Sigmoid colon (tissue), 6 donors: ENCODE measurements at regions not wholly inside any gene's neighbourhood (a gene's known extent, or its start where the extent isn't known, plus 50 kb on each side); places are given as distances from the start of the nearest gene placed in this dataset.
"Not testable (repeated sequence)": the region's sequence is repeated elsewhere in the genome, so short reads cannot be mapped to it uniquely, and the experiment has no call there.

Experiments used
- DNase-seq: peaks from one replicate; pipeline ENCODE4 v3.0.0-alpha.2; 2019
- H3K27ac ChIP-seq, 4 donors: fragments of 200-600 bp; sonication (generic); one replicate each; pipeline ENCODE4 v1.5.1; 2016 to 2019; ENCODE audit warnings: mild to moderate bottlenecking in 1 of 4
- H3K27me3 ChIP-seq, 3 donors: fragments of 200-600 bp; sonication (generic); one replicate each; pipeline ENCODE4 v1.5.1; 2019; ENCODE audit warnings: mild to moderate bottlenecking in 1 of 3
- H3K36me3 ChIP-seq, 4 donors: fragments of 200-600 bp; sonication (generic); one replicate each; pipeline ENCODE4 v1.5.1; 2016 to 2019
- H3K4me1 ChIP-seq, 4 donors: fragments of 200-600 bp; sonication (generic); one replicate each; pipeline ENCODE4 v1.5.1; 2017 to 2019
- H3K4me3 ChIP-seq, 4 donors: fragments of 200-600 bp; sonication (generic); one replicate each; pipeline ENCODE4 v1.5.1; 2017 to 2019; ENCODE audit warnings: mild to moderate bottlenecking in 2 of 4, moderate library complexity in 1 of 4
- H3K9me3 ChIP-seq, 4 donors: fragments of 200-600 bp in 3 of 4; sonication (generic) in 3 of 4; one replicate each; pipeline versions ENCODE4 v1.5.1 to v1.6.1; 2013 to 2019
- EP300 ChIP-seq, 4 donors: sonication (generic); formaldehyde crosslinking; IDR thresholded peaks; one replicate each; pipeline ENCODE4 v1.6.1; 2017; ENCODE audit warnings: antibody characterized with exemption in 4 of 4
- POLR2A ChIP-seq, 2 donors: fragments of 450-650 bp; IDR thresholded peaks; one replicate each; pipeline ENCODE4 v1.6.1; 2016; ENCODE audit warnings: antibody characterized with exemption in 2 of 2, mild to moderate bottlenecking in 2 of 2, moderate library complexity in 2 of 2
- POLR2AphosphoS5 ChIP-seq, 4 donors: sonication (generic); formaldehyde crosslinking; IDR thresholded peaks; one replicate each; pipeline ENCODE4 v1.6.1; 2017; ENCODE audit warnings: antibody characterized with exemption in 4 of 4
- WGBS, 2 donors: extraction: QIAGEN DNeasy Blood & Tissue Kit; methylation state at CpG; one replicate each; pipeline ENCODE4 v1.1.7; 2013; 5-methylcytosine and 5-hydroxymethylcytosine counted together
- intact Hi-C: fragments of 100-400 bp; cut with DNase I; formaldehyde crosslinking; loops from one replicate; pipeline ENCODE4 v1.15.1; 2023
- TF ChIP-seq, protein P1 (sequence below), 4 experiments: fragments of 450-650 bp in 3 of 4; fragments of 200-600 bp in 1 of 4; IDR thresholded peaks; one replicate each; pipeline ENCODE4 v1.5.1; 2016 to 2019; ENCODE audit warnings: antibody characterized with exemption in 4 of 4, mild to moderate bottlenecking in 3 of 4, moderate library complexity in 2 of 4
- donor health status: healthy with polysubstance abuse.
- donor health status: healthy.

- 58 to 59% methylated on average over 4 of the region's 4 CpGs for WGBS, 2 donors
- peak; percentile 67 for DNase-seq
- H3K27me3 ChIP-seq, H3K4me3 ChIP-seq, H3K9me3 ChIP-seq, intact Hi-C loops, H3K36me3 ChIP-seq, H3K4me1 ChIP-seq: not testable (repeated sequence)
- H3K27ac ChIP-seq: peak overlapping the region in 1 of 4 donors; percentile 25
- peak in 2 of 4 donors; percentile 8 to 23 for TF ChIP-seq POLR2AphosphoS5 (IDR thresholded peaks at IDR 0.05)
These were observed 84.4 kb upstream of the MSH6 start for GRCh38 chr2:47698436-47698972.

DNA sequence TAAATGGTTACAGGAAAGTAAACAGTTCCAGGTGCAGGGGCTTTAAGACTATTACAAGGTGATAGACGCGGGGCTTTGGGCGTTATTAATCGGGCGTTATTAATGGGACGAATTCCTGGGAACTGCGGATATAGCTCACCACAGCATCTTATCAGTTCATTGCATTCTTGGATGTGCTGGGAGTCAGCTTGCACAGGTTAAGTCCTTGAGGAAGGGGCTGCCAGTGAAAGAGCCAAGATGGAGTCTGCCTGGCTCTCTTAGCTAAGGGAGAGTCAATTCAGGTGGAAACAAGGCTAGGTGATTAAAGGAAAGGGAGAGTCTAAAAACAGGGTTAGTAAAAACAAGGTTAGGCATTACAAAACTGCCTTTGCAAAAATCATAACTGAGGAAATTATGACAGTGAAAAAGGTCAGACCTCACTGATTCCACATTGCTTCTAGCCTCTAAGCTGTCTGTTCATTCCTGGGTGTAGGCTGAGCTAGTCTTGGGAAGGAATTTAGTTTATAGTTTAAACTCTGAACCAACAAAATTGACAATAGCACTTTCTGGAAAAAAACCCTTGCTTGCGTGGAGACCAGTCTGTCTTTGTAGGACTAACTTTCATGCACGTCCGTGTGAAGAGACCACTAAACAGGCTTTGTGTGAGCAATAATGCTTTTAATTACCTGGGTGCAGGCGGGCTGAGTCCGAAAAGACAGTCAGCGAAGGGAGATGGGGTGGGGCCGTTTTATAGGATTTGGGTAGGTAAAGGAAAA lies 85.1 kb upstream of the MSH6 start:
- H3K4me3 ChIP-seq, intact Hi-C loops, H3K27me3 ChIP-seq, H3K9me3 ChIP-seq, DNase-seq, H3K4me1 ChIP-seq, H3K36me3 ChIP-seq: not testable (repeated sequence)
- 57 to 67% methylated on average over 14 of the region's 14 CpGs for whole genome bisulfite sequencing, 2 donors
- peak overlapping the region in 1 of 4 donors; percentile 25 for H3K27ac ChIP-seq

DNA sequence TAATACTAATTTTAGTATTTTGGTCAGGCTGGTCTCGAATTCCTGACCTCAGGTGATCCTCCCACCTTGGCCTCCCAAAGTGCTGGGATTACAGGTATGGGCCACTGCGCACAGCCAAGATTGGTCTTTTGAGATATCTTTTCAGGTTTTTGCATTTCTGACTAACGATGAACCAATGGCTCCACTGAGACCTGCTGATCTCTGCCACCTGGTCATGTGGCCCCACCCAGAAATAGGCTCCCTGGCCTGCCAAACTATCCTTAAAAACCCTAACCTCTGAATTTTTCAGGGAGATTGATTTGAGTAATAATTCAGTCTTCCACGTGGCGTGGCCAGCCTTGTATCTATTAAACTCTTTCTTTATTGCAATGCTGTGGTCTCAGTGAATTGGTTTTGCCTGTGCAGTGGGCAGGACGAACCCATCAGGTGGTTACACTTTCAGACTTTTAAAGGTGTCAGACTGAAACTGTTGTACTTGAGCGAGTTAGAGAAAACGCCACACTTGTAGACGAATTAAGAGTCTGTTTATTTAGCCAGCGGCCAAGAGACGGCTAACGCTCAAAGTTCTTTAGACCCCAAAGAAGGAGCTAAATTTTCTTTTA lies 85.8 kb upstream of the MSH6 start:
- Histone ChIP-seq H3K27me3 (no peaks in the 10 kb centered on the region), H3K9me3 (no peaks in the 10 kb centered on the region), H3K36me3 (no peaks in the 10 kb centered on the region), H3K27ac (no peak overlapping the region), H3K4me1 (no peaks in the 10 kb centered on the region), H3K4me3 (no peak overlapping the region)
- peak; percentile 10 for DNase-seq
- intact Hi-C loops: no loop called here
- WGBS, 2 donors: 64 to 81% methylated on average over 12 of the region's 12 CpGs
- no peak for TF ChIP-seq POLR2A (IDR thresholded peaks at IDR 0.05)

DNA sequence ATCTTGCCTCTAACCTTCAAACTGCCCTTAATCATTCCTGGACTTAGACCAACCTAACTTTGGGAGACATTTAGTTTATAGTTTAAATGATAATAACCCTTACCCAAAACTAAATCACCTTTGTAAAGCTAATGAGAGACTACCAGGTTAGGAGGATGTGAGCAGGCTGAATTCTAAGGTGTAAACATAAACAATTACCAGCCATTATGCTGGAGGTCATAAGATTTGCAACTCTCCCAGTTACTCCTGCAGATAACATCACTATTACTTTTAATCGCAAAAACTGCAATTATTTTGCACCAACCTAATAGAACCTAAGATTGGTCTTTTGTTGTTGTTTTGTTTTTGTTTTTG lies 86.5 kb upstream of the MSH6 start:
- Histone ChIP-seq H3K36me3 (no peaks in the 10 kb centered on the region), H3K9me3 (no peaks in the 10 kb centered on the region), H3K4me1 (no peaks in the 10 kb centered on the region), H3K4me3 (no peak overlapping the region), H3K27ac (no peak overlapping the region), H3K27me3 (no peaks in the 10 kb centered on the region)
- WGBS, 2 donors: 73 to 85% methylated on average over 1 of the region's 1 CpG
- no peak for TF ChIP-seq POLR2AphosphoS5 (IDR thresholded peaks at IDR 0.05)
- no peak for TF ChIP-seq POLR2A (IDR thresholded peaks at IDR 0.05)
- TF ChIP-seq, protein P1, sequence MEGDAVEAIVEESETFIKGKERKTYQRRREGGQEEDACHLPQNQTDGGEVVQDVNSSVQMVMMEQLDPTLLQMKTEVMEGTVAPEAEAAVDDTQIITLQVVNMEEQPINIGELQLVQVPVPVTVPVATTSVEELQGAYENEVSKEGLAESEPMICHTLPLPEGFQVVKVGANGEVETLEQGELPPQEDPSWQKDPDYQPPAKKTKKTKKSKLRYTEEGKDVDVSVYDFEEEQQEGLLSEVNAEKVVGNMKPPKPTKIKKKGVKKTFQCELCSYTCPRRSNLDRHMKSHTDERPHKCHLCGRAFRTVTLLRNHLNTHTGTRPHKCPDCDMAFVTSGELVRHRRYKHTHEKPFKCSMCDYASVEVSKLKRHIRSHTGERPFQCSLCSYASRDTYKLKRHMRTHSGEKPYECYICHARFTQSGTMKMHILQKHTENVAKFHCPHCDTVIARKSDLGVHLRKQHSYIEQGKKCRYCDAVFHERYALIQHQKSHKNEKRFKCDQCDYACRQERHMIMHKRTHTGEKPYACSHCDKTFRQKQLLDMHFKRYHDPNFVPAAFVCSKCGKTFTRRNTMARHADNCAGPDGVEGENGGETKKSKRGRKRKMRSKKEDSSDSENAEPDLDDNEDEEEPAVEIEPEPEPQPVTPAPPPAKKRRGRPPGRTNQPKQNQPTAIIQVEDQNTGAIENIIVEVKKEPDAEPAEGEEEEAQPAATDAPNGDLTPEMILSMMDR (IDR thresholded peaks at IDR 0.05): no peak
- TF ChIP-seq EP300 (IDR thresholded peaks at IDR 0.05): no peak
- intact Hi-C loops: no loop called here
- DNase-seq: no peak

DNA sequence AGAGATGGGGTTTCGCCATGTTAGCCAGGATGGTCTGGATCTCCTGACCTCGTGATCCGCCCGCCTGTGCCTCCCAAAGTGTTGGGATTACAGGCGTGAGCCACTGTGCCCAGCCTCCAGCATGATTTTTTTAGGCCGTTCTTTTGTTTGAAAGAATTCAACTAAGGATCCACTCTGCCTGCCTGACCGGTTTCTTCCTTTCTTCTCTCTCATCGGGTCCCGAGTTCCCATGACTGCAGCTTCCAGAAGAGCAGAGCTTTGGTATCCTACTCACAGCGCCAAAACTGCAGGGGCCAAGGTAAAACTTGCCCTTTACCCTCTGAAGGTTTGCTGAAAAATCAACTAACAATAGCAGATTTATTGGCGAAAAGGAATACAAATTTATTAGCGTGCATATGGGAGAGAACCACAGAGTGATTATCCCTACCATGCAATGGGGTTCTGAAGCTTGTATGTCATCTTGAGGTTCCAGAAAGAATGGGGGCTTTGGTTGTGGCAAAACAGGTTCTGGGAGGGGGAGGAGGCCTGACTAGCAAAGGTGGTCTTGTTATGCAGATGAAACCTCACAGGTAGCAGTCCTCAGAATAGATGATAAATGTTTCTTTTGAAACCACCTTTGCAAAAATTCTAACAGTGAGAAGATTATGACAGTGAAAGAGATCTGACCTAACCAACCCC lies 87.0 kb upstream of the MSH6 start:
- Histone ChIP-seq H3K4me1 (no peaks in the 10 kb centered on the region), H3K36me3 (no peaks in the 10 kb centered on the region), H3K9me3 (no peaks in the 10 kb centered on the region), H3K27ac (no peak overlapping the region), H3K4me3 (no peak overlapping the region), H3K27me3 (no peaks in the 10 kb centered on the region)
- intact Hi-C loops: no loop called here
- DNase-seq: no peak
- TF ChIP-seq POLR2A (IDR thresholded peaks at IDR 0.05) (no peak), EP300 (IDR thresholded peaks at IDR 0.05) (no peak)
- 66 to 78% methylated on average over 12 of the region's 12 CpGs for WGBS, 2 donors

DNA sequence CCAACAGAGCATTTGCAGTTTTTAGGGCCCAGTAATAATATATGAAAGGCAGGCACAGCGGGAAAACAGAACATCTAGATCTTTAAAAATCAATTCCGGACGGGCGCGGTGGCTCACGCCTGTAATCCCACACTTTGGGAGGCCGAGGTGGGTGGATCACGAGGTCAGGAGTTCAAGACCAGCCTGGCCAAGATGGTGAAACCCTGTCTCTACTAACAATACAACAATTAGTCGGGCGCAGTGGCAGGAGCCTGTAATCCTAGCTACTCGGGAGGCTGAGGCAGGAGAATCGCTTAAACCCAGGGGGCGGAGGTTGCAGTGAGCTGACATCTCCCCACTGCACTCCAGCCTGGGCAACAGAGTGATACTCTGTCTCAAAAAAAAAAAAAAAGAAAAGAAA lies 88.5 kb upstream of the MSH6 start:
- 87 to 93% methylated on average over 13 of the region's 13 CpGs for WGBS, 2 donors
- H3K4me3 ChIP-seq, H3K4me1 ChIP-seq, intact Hi-C loops, H3K27ac ChIP-seq, DNase-seq, H3K36me3 ChIP-seq, H3K9me3 ChIP-seq, H3K27me3 ChIP-seq: not testable (repeated sequence)

GRCh38 chr2:47690706-47691325 lies 92.1 kb upstream of the MSH6 start:
- H3K36me3 ChIP-seq, H3K27me3 ChIP-seq, H3K9me3 ChIP-seq, intact Hi-C loops, H3K4me3 ChIP-seq, H3K4me1 ChIP-seq, DNase-seq, H3K27ac ChIP-seq: not testable (repeated sequence)
- WGBS, 2 donors: 96 to 97% methylated on average over 40 to 42 of the region's 44 CpGs
